ENCODE measurements at regions not wholly inside any gene's neighbourhood (a gene's known extent, or its start where the extent isn't known, plus 50 kb on each side); places are given as distances from the start of the nearest gene placed in this dataset.
"Not testable (repeated sequence)": the region's sequence is repeated elsewhere in the genome, so short reads cannot be mapped to it uniquely, and the experiment has no call there.

- no peak for DNase-seq (ENCODE audit: low read depth, low spot score)
Observed at GRCh38 chr17:68097161-68097805, 61.7 kb downstream of the KPNA2 start.

DNA sequence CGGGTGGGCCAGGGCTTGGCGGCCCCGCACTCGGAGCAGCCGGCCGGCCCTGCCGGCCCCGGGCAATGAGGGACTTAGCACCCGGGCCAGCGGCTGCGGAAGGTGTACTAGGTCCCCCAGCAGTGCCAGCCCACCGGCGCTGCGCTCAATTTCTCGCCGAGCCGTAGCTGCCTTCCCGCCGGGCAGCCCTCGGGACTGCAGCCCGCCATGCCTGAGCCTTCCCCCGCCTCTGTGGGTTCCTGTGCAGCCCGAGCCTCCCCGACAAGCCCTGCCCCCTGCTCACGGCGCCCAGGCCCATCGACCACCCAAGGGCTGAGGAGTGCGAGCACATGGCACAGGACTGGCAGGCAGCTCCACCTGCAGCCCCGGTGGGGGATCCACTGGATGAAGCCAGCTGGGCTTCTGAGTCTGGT, 63.8 kb downstream of the KPNA2 start:
- DNase-seq (ENCODE audit: low read depth, low spot score), result not testable (repeated sequence)

DNA sequence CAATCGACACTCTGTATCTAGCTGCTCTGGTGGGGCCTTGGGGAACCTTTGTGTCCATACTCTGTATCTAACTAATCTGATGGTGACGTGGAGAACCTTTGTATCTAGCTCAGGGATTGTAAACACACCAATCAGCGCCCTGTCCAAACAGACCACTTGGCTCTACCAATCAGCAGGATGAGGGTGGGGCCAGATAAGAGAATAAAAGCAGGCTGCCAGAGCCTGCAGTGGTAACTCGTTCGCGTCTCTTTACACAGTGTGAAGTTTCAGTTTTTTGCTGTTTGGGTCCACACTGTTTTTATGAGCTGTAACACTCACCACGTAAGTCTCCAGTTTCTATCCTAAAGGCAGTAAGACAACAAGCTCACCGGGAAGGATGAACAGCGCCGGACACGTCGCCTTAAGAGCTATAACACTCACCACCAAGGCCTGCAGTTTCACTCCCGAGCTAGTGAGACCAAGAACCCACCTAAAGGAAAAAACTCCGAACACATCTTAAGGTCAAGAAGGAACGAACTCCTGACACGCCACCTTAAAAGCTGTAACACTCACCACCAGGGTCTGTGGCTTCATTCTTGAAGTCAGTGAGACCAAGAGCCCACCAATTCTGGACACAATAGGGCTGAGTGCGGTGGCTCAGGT, 64.6 kb downstream of the KPNA2 start:
- no peak for DNase-seq (ENCODE audit: low read depth, low spot score)

DNA sequence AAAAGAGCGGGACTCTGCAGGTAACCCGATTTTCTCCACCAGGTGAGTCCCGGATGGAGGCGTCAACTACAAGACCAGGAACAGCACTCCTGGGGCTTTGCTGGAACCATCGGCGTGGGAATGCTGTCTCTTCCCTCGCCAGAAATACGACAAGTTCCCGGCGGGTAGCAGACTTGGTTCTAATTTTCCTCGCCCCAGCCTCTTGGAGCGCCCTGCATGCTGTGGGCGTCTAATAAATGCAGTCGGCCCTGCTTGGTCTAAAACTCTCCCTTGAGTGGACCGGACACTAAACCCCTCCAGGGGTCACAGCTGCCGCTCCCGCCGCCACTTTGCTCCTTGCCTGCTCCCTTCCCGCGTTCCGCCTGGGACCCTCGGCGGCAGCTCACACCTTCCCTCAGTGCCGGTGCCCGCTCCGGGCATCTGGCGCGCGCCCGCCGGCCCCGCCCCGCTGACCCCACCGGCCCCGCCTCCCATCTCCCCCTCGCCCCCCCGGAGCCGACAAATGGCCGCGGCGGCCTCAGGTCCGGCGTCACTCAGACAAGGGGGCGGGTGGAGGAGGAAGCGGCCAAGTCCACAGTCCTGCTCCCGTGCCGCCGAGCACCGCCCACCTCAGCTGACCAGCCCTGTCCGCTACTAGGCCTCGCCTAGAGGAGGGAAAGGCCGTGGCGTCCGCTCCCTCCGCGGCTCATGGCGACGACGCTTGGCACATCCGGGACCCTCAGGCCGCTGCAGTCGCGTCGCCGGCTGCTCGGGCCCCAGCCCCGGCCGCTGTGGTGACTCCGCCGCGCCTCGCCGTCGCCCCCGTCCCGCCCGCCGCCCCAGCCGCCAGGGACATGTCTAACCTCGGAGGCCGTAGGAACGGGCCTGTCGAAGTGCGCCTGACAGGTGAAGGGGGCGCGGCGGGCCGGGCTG, 65.8 kb downstream of the KPNA2 start:
- DNase-seq (ENCODE audit: low read depth, low spot score), result peak; percentile 88

DNA sequence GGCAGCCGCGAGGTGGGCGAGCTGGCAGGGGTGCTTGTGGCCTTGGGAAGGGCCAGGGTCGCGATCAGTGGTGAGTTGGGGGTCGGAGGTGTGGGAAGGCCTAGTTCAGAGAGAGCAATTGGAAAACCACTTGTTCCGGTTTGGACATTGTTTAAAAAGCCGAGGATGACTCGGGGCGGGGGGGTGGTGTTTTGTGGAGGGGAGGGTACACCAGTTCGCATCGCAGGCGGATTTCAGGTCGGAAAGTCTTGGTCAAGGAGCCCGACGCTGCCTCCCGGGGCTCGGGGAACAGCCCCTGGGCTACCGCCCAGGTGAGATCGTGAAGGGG, 66.4 kb downstream of the KPNA2 start:
- DNase-seq (ENCODE audit: low read depth, low spot score), result no peak

- DNase-seq (ENCODE audit: low read depth, low spot score), result peak; percentile 11
Observed at GRCh38 chr17:68102318-68102758, 66.8 kb downstream of the KPNA2 start.

- no peak for DNase-seq (ENCODE audit: low read depth, low spot score)
Observed at GRCh38 chr17:68103148-68103547, 67.6 kb downstream of the KPNA2 start.

- no peak for DNase-seq (ENCODE audit: low read depth, low spot score)
Observed at GRCh38 chr17:68106085-68106484, 70.5 kb downstream of the KPNA2 start.

DNA sequence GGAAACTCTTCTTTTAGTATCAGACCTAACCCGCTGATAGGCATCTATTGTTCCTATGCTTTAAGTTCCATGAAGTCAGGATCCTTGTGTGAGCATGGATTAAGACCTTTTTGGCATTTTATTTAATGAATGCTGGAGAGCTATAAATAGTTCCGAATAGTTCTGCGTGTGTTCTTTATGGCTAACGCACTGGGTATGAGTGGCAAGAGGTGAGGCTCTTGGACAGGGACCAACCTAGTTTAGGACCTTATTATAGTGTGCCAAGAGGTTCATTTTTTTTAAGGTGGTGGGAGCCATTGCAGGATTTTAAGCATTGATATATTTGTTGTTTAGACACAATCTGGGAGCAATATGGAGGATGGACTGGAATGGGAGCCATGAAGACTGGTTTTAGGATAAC, 71.8 kb downstream of the KPNA2 start:
- no peak for DNase-seq (ENCODE audit: low read depth, low spot score)

GRCh38 chr17:68108313-68109000, 72.9 kb downstream of the KPNA2 start:
- DNase-seq (ENCODE audit: low read depth, low spot score), result no peak

DNA sequence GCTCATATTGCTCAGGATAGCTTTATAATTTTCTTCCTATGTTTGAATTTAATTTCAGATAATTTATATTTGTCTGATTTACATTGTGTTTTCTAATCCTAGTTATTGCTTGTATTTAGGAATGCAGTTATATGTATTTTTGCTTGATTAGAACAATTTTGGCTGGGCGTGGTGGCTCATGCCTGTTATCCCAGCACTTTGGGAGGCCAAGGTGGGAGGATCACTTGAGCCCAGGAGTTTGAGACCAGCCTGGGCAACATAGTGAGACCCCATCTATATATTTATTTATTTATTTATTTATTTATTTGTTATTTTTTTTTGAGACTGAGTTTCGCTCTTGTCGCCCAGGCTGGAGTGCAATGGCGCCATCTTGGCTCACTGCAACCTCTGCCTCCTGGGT, 73.9 kb downstream of the KPNA2 start:
- not testable (repeated sequence) for DNase-seq (ENCODE audit: low read depth, low spot score)

GRCh38 chr17:68116211-68116610, 80.7 kb downstream of the KPNA2 start:
- DNase-seq (ENCODE audit: low read depth, low spot score), result not testable (repeated sequence)

DNA sequence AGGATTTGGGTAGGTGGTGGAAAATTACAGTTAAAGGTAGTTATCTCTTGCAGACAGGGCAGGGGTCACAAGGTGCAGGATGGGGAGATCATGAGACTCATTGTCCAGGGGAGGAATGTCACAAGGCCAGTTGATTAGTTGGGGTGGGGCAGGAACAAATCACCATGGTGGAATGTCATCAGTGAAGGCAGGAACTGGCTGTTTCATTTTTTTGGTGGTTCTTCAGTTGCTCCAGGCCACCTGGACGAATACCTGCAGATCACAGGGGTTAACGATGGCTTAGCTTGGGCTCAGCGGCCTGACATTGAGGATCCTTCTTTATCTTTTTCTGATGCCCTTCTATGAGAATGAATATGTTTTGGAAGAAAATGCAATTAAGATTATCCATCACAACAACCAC, 87.1 kb downstream of the KPNA2 start:
- DNase-seq (ENCODE audit: low read depth, low spot score), result peak; percentile 4

DNA sequence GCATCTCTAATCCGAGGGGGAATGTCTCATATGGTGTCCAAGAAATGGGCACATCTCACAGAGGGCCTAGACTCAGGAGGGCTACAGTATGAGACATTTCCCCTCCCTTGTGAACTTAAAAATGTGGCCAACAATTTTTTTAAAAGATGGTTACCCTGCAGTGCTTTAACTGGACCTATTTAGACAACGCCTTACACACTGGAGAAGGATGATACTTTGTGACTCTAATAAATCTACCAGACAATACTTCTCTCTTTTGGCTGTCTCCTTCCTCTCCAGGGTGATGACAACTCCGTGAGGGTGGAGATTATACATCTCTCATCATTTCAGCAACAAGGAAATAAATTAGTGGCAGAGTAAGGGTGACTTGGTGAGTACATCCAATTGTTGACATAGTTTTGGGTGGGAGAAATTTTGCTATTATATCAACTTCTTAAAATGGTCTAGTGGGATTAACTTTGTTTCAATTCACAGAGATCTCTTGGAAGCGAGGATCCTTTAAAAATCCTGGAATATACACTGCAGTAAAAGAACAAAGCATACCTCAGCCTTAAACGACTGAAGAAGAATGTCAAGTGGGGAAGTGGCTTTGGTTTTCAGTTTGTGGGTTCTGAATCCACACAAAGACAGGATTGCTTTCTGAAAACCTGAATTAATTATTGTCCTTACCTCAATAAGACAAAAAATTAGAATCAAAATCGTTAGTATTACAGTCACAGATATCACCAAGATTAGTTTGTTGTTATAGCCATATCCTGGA, 89.8 kb downstream of the KPNA2 start:
- DNase-seq (ENCODE audit: low read depth, low spot score), result no peak

DNA sequence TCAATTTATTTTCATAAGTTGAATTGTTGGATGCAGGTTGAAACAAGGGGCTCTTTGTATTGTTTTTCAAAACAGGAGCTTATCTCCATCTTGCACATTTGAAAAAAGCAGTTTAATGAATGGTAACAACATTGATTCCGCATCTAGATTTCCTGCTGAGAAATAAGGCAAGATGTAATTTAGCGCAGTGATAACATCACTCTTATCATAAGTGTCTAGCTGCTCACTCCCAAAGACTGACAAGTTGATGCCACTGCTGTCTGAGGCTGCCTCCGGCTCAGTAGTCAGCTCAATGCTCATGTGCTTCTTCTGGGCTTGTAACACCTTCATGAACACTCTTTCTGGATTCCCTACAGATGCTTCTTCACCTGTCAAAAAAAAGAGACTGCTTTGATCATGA, 92.4 kb downstream of the KPNA2 start:
- DNase-seq (ENCODE audit: low read depth, low spot score), result no peak

DNA sequence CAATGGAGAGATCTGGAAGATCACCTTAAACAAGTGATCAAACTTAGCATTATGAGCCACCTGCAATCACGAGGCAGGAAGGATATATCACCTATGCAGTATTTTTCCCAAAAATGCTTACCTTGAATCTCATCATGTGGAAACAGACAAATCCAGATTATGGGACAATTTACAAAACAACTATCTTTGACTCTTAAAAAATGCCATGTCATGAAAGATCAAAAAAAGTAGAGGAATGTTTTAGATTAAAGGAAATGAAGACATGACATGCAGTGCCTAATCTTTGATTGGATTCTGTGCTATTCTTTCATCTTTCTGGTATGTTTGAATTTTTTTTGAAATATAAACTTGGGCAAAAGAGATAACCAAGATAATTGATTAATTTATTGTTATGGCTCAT, 95.9 kb downstream of the KPNA2 start:
- DNase-seq (ENCODE audit: low read depth, low spot score), result no peak

GRCh38 chr17:68133346-68134045, 98.0 kb downstream of the KPNA2 start:
- peak; percentile 46 for DNase-seq (ENCODE audit: low read depth, low spot score)

GRCh38 chr17:68134046-68134637, 98.6 kb downstream of the KPNA2 start:
- no peak for DNase-seq (ENCODE audit: low read depth, low spot score)

GRCh38 chr17:68134731-68135130, 99.2 kb downstream of the KPNA2 start:
- DNase-seq (ENCODE audit: low read depth, low spot score), result no peak

All from ELF-1 (cell line).